Panc1 (cell line): ENCODE measurements at regions not wholly inside any gene's neighbourhood (a gene's known extent, or its start where the extent isn't known, plus 50 kb on each side); places are given as distances from the start of the nearest gene placed in this dataset.

Experiments used
- ATAC-seq: fragments of 200-7000 bp; cut with Tn5 transposase; 2 replicates; pipeline ENCODE4 v1.9.1; 2020; ENCODE audit warnings: mild to moderate bottlenecking, moderate library complexity
- BruUV-seq: library from RNA; stranded (reverse); fragments of 400-500 nt; replicated peaks from 2 replicates; lab custom pipeline; 2021; lab: Mats Ljungman, UMichigan
- CTCF ChIA-PET: fragments of 300-600 bp; sonication (Branson Sonifier 250); formaldehyde crosslinking; loops from one replicate; lab custom pipeline; 2022; ENCODE audit warnings: antibody characterized with exemption; lab: Charles Lee
- POLR2A ChIA-PET: fragments of 300-600 bp; sonication (Branson Sonifier 250); formaldehyde crosslinking; loops from one replicate; lab custom pipeline; 2022; ENCODE audit warnings: antibody characterized with exemption; lab: Charles Lee
- DNase-seq: peaks from one replicate; pipeline ENCODE4 v3.0.0-alpha.2; 2010; ENCODE audit warnings: low read depth, low spot score
- H3K27ac ChIP-seq: 2 replicates; pipeline ENCODE4 v1.5.1; 2011; ENCODE audit warnings: mild to moderate bottlenecking, low read length, inconsistent platforms
- H3K27me3 ChIP-seq: fragments of 200-500 bp; sonication (Bioruptor generic); 2 replicates; pipeline ENCODE4 v1.6.0; 2014; ENCODE audit warnings: low read length, inconsistent platforms; ENCODE audit not compliant: control insufficient read depth, insufficient read depth
- H3K36me3 ChIP-seq: fragments of 200-500 bp; sonication (Bioruptor generic); 2 replicates; pipeline ENCODE4 v1.5.1; 2014; ENCODE audit warnings: inconsistent platforms, mild to moderate bottlenecking, low read length, moderate library complexity; ENCODE audit not compliant: control insufficient read depth, insufficient read depth
- H3K4me1 ChIP-seq: 2 replicates; pipeline ENCODE4 v1.5.1; 2011; ENCODE audit warnings: inconsistent platforms, mild to moderate bottlenecking, low read length, moderate library complexity; ENCODE audit not compliant: control insufficient read depth, insufficient read depth
- H3K4me3 ChIP-seq, 2 experiments: 2 replicates each; pipeline ENCODE4 v1.5.1; 2011 to 2012; ENCODE audit warnings: low read depth in 2 of 2, low read length in 2 of 2, mild to moderate bottlenecking in 2 of 2, inconsistent platforms in 1 of 2, moderate library complexity in 1 of 2
- H3K9me3 ChIP-seq: fragments of 200-500 bp; sonication (Bioruptor generic); 2 replicates; pipeline ENCODE4 v1.5.1; 2014; ENCODE audit warnings: low read depth, mild to moderate bottlenecking, inconsistent platforms, low read length, moderate library complexity; ENCODE audit not compliant: control insufficient read depth, insufficient read depth
- CTCF ChIP-seq: fragments of 450-650 bp; IDR thresholded peaks from 2 replicates; pipeline ENCODE4 v1.5.1; 2017; ENCODE audit warnings: mild to moderate bottlenecking
- POLR2AphosphoS5 ChIP-seq: IDR thresholded peaks from 2 replicates; pipeline ENCODE4 v1.6.1; 2012; ENCODE audit warnings: mild to moderate bottlenecking, low read depth, low read length, moderate library complexity
- REST ChIP-seq, 2 experiments: IDR thresholded peaks; 2 replicates each; pipeline ENCODE4 v1.6.1; 2011 to 2012; ENCODE audit warnings: low read depth in 2 of 2, control low read depth in 1 of 2, low read length in 1 of 2, mild to moderate bottlenecking in 1 of 2, moderate library complexity in 1 of 2; ENCODE audit not compliant: insufficient read depth in 1 of 2
- SIN3A ChIP-seq: IDR thresholded peaks from 2 replicates; pipeline ENCODE4 v1.6.1; 2012; ENCODE audit warnings: low read depth, mild to moderate bottlenecking, low read length, moderate library complexity, borderline replicate concordance; ENCODE audit not compliant: insufficient read depth
- TCF7L2 ChIP-seq: IDR thresholded peaks from 2 replicates; pipeline ENCODE4 v1.6.1; 2011; ENCODE audit warnings: mild to moderate bottlenecking, low read depth, low read length, inconsistent platforms
- in situ Hi-C: cut with HindIII; loops from 2 replicates; pipeline ENCODE4 v1.10.0; 2016; ENCODE audit warnings: low sequenced_read_pairs, low pct_unique_long_range_greater_than_20kb
- intact Hi-C: fragments of 100-400 bp; cut with micrococcal nuclease; formaldehyde crosslinking; loops from one replicate; pipeline ENCODE4 v1.10.0; 2022; ENCODE audit not compliant: unreplicated experiment

- no TSS peak for BruUV-seq
- no peak overlapping the region for H3K27ac ChIP-seq
Observed at GRCh38 chr3:176351408-176351807, 845.9 kb downstream of the TBL1XR1 start.

GRCh38 chr3:176349706-176350105 is 847.6 kb downstream of the TBL1XR1 start:
- H3K9me3 ChIP-seq = no peaks in the 10 kb centered on the region
- TF ChIP-seq TCF7L2 = no peak
- no peak for TF ChIP-seq REST (IDR thresholded peaks at IDR 0.05; ENCODE audit: insufficient read depth in 1 of 2, low read depth in 2 of 2, low read length in 1 of 2)
- no peak for TF ChIP-seq POLR2AphosphoS5
- no peak for TF ChIP-seq CTCF
- TF ChIP-seq SIN3A = no peak
- CTCF ChIA-PET = no interaction called here
- no peak overlapping the region for H3K27ac ChIP-seq
- in situ Hi-C loops (no loop called here), intact Hi-C loops (no loop called here)
- BruUV-seq = no TSS peak
- H3K4me1 ChIP-seq = no peaks in the 10 kb centered on the region
- H3K36me3 ChIP-seq = no peaks in the 10 kb centered on the region
- H3K4me3 ChIP-seq = no peak overlapping the region
- ATAC-seq (no peak), DNase-seq (no peak)
- POLR2A ChIA-PET = no interaction called here
- no peaks in the 10 kb centered on the region for H3K27me3 ChIP-seq

More at GRCh38 chr3:176351408-176351807, 845.9 kb downstream of the TBL1XR1 start:
- H3K9me3 ChIP-seq = no peaks in the 10 kb centered on the region
- ATAC-seq = no peak
- intact Hi-C loops (no loop called here), in situ Hi-C loops (no loop called here)
- ChIA-PET POLR2A (no interaction called here), CTCF (no interaction called here)
- no peaks in the 10 kb centered on the region for H3K36me3 ChIP-seq
- H3K27me3 ChIP-seq = no peaks in the 10 kb centered on the region
- H3K4me1 ChIP-seq = no peaks in the 10 kb centered on the region
- TF ChIP-seq SIN3A = no peak
- TF ChIP-seq TCF7L2 = no peak
- H3K4me3 ChIP-seq = no peak overlapping the region
- DNase-seq = no peak

- BruUV-seq = no TSS peak
- Histone ChIP-seq H3K4me3 (no peak overlapping the region), H3K27me3 (no peaks in the 10 kb centered on the region), H3K27ac (no peak overlapping the region), H3K36me3 (no peaks in the 10 kb centered on the region), H3K9me3 (no peaks in the 10 kb centered on the region), H3K4me1 (no peaks in the 10 kb centered on the region)
- ChIA-PET CTCF (no interaction called here), POLR2A (no interaction called here)
- intact Hi-C loops (no loop called here), in situ Hi-C loops (no loop called here)
- TF ChIP-seq CTCF (no peak), TCF7L2 (no peak), POLR2AphosphoS5 (no peak), SIN3A (no peak), REST (IDR thresholded peaks at IDR 0.05; ENCODE audit: insufficient read depth in 1 of 2, low read depth in 2 of 2, low read length in 1 of 2) (no peak)
- DNase-seq (no peak), ATAC-seq (no peak)
Observed at GRCh38 chr3:176347424-176348146, 849.7 kb downstream of the TBL1XR1 start.
